Body of pancreas (tissue), 4 donors: ENCODE measurements at regions not wholly inside any gene's neighbourhood (a gene's known extent, or its start where the extent isn't known, plus 50 kb on each side); places are given as distances from the start of the nearest gene placed in this dataset. TPM values are rescaled to one million over a fixed set of nuclear protein-coding genes. Genes with fewer than 3 reads are reported as not detected.

ENCODE experiments used
- ATAC-seq: fragments of 150-250 bp; one replicate; pipeline ENCODE4 v1.9.1; 2016
- DNase-seq, 4 donors: peaks; one replicate each; pipeline ENCODE4 v3.0.0-alpha.2; 2019
- H3K27ac ChIP-seq, 4 donors: fragments of 200-600 bp; sonication (generic); 1 replicate in 3 of 4; 2 replicates in 1 of 4; pipeline versions ENCODE4 v1.5.1 to v1.6.1; 2016 to 2019; ENCODE audit warnings: mild to moderate bottlenecking in 1 of 4, mixed read lengths in 1 of 4, moderate library complexity in 1 of 4
- H3K27me3 ChIP-seq, 2 donors: fragments of 200-600 bp; sonication (generic); one replicate each; pipeline ENCODE4 v1.6.0; 2016; ENCODE audit warnings: mild to moderate bottlenecking in 1 of 2
- H3K36me3 ChIP-seq, 2 donors: fragments of 200-600 bp; sonication (generic); replicated peaks in 1 of 2; 2 replicates each; pipeline ENCODE4 v1.5.1; 2016; ENCODE audit warnings: low read depth in 2 of 2; ENCODE audit not compliant: insufficient read depth in 1 of 2
- H3K4me1 ChIP-seq: fragments of 200-600 bp; sonication (generic); one replicate; pipeline ENCODE4 v1.6.0; 2016
- H3K4me3 ChIP-seq, 2 donors: fragments of 200-600 bp; sonication (generic); 1 replicate in 1 of 2; 2 replicates in 1 of 2; pipeline ENCODE4 v1.5.1; 2016 to 2019
- H3K9me3 ChIP-seq, 3 donors: fragments of 200-600 bp; sonication (generic); 1 replicate in 2 of 3; 2 replicates in 1 of 3; pipeline ENCODE4 v1.5.1; 2016
- CTCF ChIP-seq, 7 experiments: fragments of 450-650 bp in 4 of 7; fragments of 200-600 bp in 3 of 7; sonication (generic) in 3 of 7; IDR thresholded peaks; one replicate each; pipeline ENCODE4 v1.5.1; 2016 to 2019; ENCODE audit warnings: antibody characterized with exemption in 7 of 7
- POLR2A ChIP-seq, 3 donors: fragments of 450-650 bp; IDR thresholded peaks; one replicate each; pipeline ENCODE4 v1.6.1; 2016; ENCODE audit warnings: antibody characterized with exemption in 3 of 3, mild to moderate bottlenecking in 2 of 3
- WGBS, 2 donors: methylation state at CpG; one replicate each; pipeline ENCODE4 v1.1.5; 2017; 5-methylcytosine and 5-hydroxymethylcytosine counted together
- intact Hi-C: fragments of 100-400 bp; cut with DNase I; formaldehyde crosslinking; loops from one replicate; pipeline ENCODE4 v1.15.1; 2023
- microRNA-seq, 2 donors: library from miRNA; unstranded; fragments of <30 nt; microRNA quantifications; one replicate each; pipeline ENCODE4, GENCODE V29; 2016; ENCODE audit warnings: borderline number of aligned reads in 2 of 2, borderline replicate concordance in 2 of 2
- small RNA-seq: library from RNA; depleted of rRNA; stranded (forward); fragments of <200 nt; gene quantifications from one replicate; pipeline ENCODE3, GENCODE V24; 2016

GRCh38 chr2:10249798-10250197 lies 52.9 kb upstream of the HPCAL1 start:
- Histone ChIP-seq H3K4me1 (no peaks in the 10 kb centered on the region), H3K27me3 (no peaks in the 10 kb centered on the region), H3K36me3 (no peaks in the 10 kb centered on the region), H3K9me3 (no peaks in the 10 kb centered on the region), H3K27ac (no peak overlapping the region), H3K4me3 (no peak overlapping the region)
- TF ChIP-seq POLR2A (IDR thresholded peaks at IDR 0.05) (no peak), CTCF (IDR thresholded peaks at IDR 0.05) (no peak)
- DNase-seq: no peak
- intact Hi-C loops: no loop called here
- no peak for ATAC-seq
- WGBS, 2 donors: 85 to 86% methylated on average over 1 of the region's 1 CpG

- no peak for DNase-seq
- no peak for ATAC-seq
- Histone ChIP-seq H3K36me3 (no peaks in the 10 kb centered on the region), H3K27ac (no peak overlapping the region), H3K27me3 (no peaks in the 10 kb centered on the region), H3K4me1 (no peaks in the 10 kb centered on the region), H3K4me3 (no peak overlapping the region), H3K9me3 (no peaks in the 10 kb centered on the region)
- intact Hi-C loops: no loop called here
- TF ChIP-seq CTCF (IDR thresholded peaks at IDR 0.05) (no peak), POLR2A (IDR thresholded peaks at IDR 0.05) (no peak)
- WGBS, 2 donors: 81 to 88% methylated on average over 2 of the region's 2 CpGs
Observed at GRCh38 chr2:10252224-10252623, 50.5 kb upstream of the HPCAL1 start.

GRCh38 chr2:10252661-10253060 lies 50.0 kb upstream of the HPCAL1 start:
- 74 to 84% methylated on average over 3 of the region's 3 CpGs for WGBS, 2 donors
- no peak overlapping the region for H3K4me3 ChIP-seq
- no peaks in the 10 kb centered on the region for H3K4me1 ChIP-seq
- intact Hi-C loops: no loop called here
- TF ChIP-seq POLR2A (IDR thresholded peaks at IDR 0.05) (no peak), CTCF (IDR thresholded peaks at IDR 0.05) (no peak)
- no peaks in the 10 kb centered on the region for H3K9me3 ChIP-seq
- ATAC-seq (no peak), DNase-seq (no peak)
- H3K27ac ChIP-seq: no peak overlapping the region
- H3K36me3 ChIP-seq: no peaks in the 10 kb centered on the region
- no peaks in the 10 kb centered on the region for H3K27me3 ChIP-seq

Small RNA genes in the stretch of these regions (microRNA-seq; reads per million reads assigned to microRNA genes)
- gene MIR4261: 0 reads per million in 2 donors

Small RNA genes in the stretch of these regions (small RNA-seq; reads per million reads assigned to genes)
- gene MIR4261: not detected
